ENCODE measurements at regions not wholly inside any gene's neighbourhood (a gene's known extent, or its start where the extent isn't known, plus 50 kb on each side); places are given as distances from the start of the nearest gene placed in this dataset.
"Not testable (repeated sequence)": the region's sequence is repeated elsewhere in the genome, so short reads cannot be mapped to it uniquely, and the experiment has no call there.

GRCh38 chr4:18734405-18734804, 712.9 kb upstream of the LCORL start:
- H3K27me3 ChIP-seq (replicated peaks; ENCODE audit: control insufficient read depth, insufficient read depth, low read length): no peaks in the 10 kb centered on the region
- no peaks in the 10 kb centered on the region for H3K36me3 ChIP-seq (ENCODE audit: control insufficient read depth, insufficient read depth, low read length, severe bottlenecking)
- H3K9ac ChIP-seq (ENCODE audit: low read length): no peak overlapping the region
- no peak for DNase-seq (ENCODE audit: low read depth)
- no peak overlapping the region for H3K4me3 ChIP-seq (ENCODE audit: low read length)
- H3K9me3 ChIP-seq (ENCODE audit: control insufficient read depth, low read length): no peaks in the 10 kb centered on the region
- H3K4me1 ChIP-seq (ENCODE audit: control insufficient read depth, insufficient read depth, low read length): no peaks in the 10 kb centered on the region

- H3K27me3 ChIP-seq (replicated peaks; ENCODE audit: control insufficient read depth, insufficient read depth, low read length): no peaks in the 10 kb centered on the region
- H3K9ac ChIP-seq (ENCODE audit: low read length): no peak overlapping the region
- DNase-seq (ENCODE audit: low read depth): no peak
These were observed 712.4 kb upstream of the LCORL start for GRCh38 chr4:18733961-18734360.

GRCh38 chr4:18722748-18723191, 701.2 kb upstream of the LCORL start:
- H3K9ac ChIP-seq (ENCODE audit: low read length): no peak overlapping the region
- H3K4me3 ChIP-seq (ENCODE audit: low read length): no peak overlapping the region
- no peaks in the 10 kb centered on the region for H3K36me3 ChIP-seq (ENCODE audit: control insufficient read depth, insufficient read depth, low read length, severe bottlenecking)
- no peak for DNase-seq (ENCODE audit: low read depth)
- no peaks in the 10 kb centered on the region for H3K4me1 ChIP-seq (ENCODE audit: control insufficient read depth, insufficient read depth, low read length)
- no peaks in the 10 kb centered on the region for H3K27me3 ChIP-seq (replicated peaks; ENCODE audit: control insufficient read depth, insufficient read depth, low read length)
- peaks cover 7% of the 10 kb centered on the region for H3K9me3 ChIP-seq (ENCODE audit: control insufficient read depth, low read length)

More at GRCh38 chr4:18733961-18734360, 712.4 kb upstream of the LCORL start:
- Histone ChIP-seq H3K36me3 (ENCODE audit: control insufficient read depth, insufficient read depth, low read length, severe bottlenecking) (no peaks in the 10 kb centered on the region), H3K9me3 (ENCODE audit: control insufficient read depth, low read length) (no peaks in the 10 kb centered on the region), H3K4me1 (ENCODE audit: control insufficient read depth, insufficient read depth, low read length) (no peaks in the 10 kb centered on the region), H3K4me3 (ENCODE audit: low read length) (no peak overlapping the region)

GRCh38 chr4:18698119-18698883, 676.7 kb upstream of the LCORL start:
- Histone ChIP-seq H3K9me3 (ENCODE audit: control insufficient read depth, low read length) (no peaks in the 10 kb centered on the region), H3K9ac (ENCODE audit: low read length) (no peak overlapping the region), H3K4me1 (ENCODE audit: control insufficient read depth, insufficient read depth, low read length) (no peaks in the 10 kb centered on the region), H3K27me3 (replicated peaks; ENCODE audit: control insufficient read depth, insufficient read depth, low read length) (peaks cover 19% of the 10 kb centered on the region), H3K36me3 (ENCODE audit: control insufficient read depth, insufficient read depth, low read length, severe bottlenecking) (no peaks in the 10 kb centered on the region), H3K4me3 (ENCODE audit: low read length) (no peak overlapping the region)
- no peak for DNase-seq (ENCODE audit: low read depth)

GRCh38 chr4:18695733-18696527, 674.4 kb upstream of the LCORL start:
- Histone ChIP-seq H3K4me1 (ENCODE audit: control insufficient read depth, insufficient read depth, low read length) (no peaks in the 10 kb centered on the region), H3K27me3 (replicated peaks; ENCODE audit: control insufficient read depth, insufficient read depth, low read length) (peaks cover 19% of the 10 kb centered on the region), H3K4me3 (ENCODE audit: low read length) (no peak overlapping the region), H3K9ac (ENCODE audit: low read length) (no peak overlapping the region), H3K9me3 (ENCODE audit: control insufficient read depth, low read length) (no peaks in the 10 kb centered on the region), H3K36me3 (ENCODE audit: control insufficient read depth, insufficient read depth, low read length, severe bottlenecking) (no peaks in the 10 kb centered on the region)
- DNase-seq (ENCODE audit: low read depth): no peak

GRCh38 chr4:18691431-18692200, 670.1 kb upstream of the LCORL start:
- Histone ChIP-seq H3K27me3 (replicated peaks; ENCODE audit: control insufficient read depth, insufficient read depth, low read length) (no peaks in the 10 kb centered on the region), H3K36me3 (ENCODE audit: control insufficient read depth, insufficient read depth, low read length, severe bottlenecking) (no peaks in the 10 kb centered on the region), H3K9ac (ENCODE audit: low read length) (no peak overlapping the region), H3K4me1 (ENCODE audit: control insufficient read depth, insufficient read depth, low read length) (no peaks in the 10 kb centered on the region), H3K4me3 (ENCODE audit: low read length) (no peak overlapping the region), H3K9me3 (ENCODE audit: control insufficient read depth, low read length) (no peaks in the 10 kb centered on the region)
- DNase-seq (ENCODE audit: low read depth): no peak

- Histone ChIP-seq H3K4me1 (ENCODE audit: control insufficient read depth, insufficient read depth, low read length) (no peaks in the 10 kb centered on the region), H3K27me3 (replicated peaks; ENCODE audit: control insufficient read depth, insufficient read depth, low read length) (no peaks in the 10 kb centered on the region), H3K36me3 (ENCODE audit: control insufficient read depth, insufficient read depth, low read length, severe bottlenecking) (no peaks in the 10 kb centered on the region), H3K9me3 (ENCODE audit: control insufficient read depth, low read length) (no peaks in the 10 kb centered on the region), H3K9ac (ENCODE audit: low read length) (no peak overlapping the region), H3K4me3 (ENCODE audit: low read length) (no peak overlapping the region)
- no peak for DNase-seq (ENCODE audit: low read depth)
These were observed 668.9 kb upstream of the LCORL start for GRCh38 chr4:18690291-18690955.

- no peaks in the 10 kb centered on the region for H3K4me1 ChIP-seq (ENCODE audit: control insufficient read depth, insufficient read depth, low read length)
- DNase-seq (ENCODE audit: low read depth): peak; percentile 87
- H3K27me3 ChIP-seq (replicated peaks; ENCODE audit: control insufficient read depth, insufficient read depth, low read length): no peaks in the 10 kb centered on the region
- H3K36me3 ChIP-seq (ENCODE audit: control insufficient read depth, insufficient read depth, low read length, severe bottlenecking): no peaks in the 10 kb centered on the region
- no peaks in the 10 kb centered on the region for H3K9me3 ChIP-seq (ENCODE audit: control insufficient read depth, low read length)
- no peak overlapping the region for H3K9ac ChIP-seq (ENCODE audit: low read length)
- H3K4me3 ChIP-seq (ENCODE audit: low read length): no peak overlapping the region
These were observed 668.0 kb upstream of the LCORL start for GRCh38 chr4:18689308-18690115.

- not testable (repeated sequence) for H3K4me1 ChIP-seq (ENCODE audit: control insufficient read depth, insufficient read depth, low read length); H3K9ac ChIP-seq (ENCODE audit: low read length); H3K4me3 ChIP-seq (ENCODE audit: low read length); DNase-seq (ENCODE audit: low read depth); H3K27me3 ChIP-seq (replicated peaks; ENCODE audit: control insufficient read depth, insufficient read depth, low read length); H3K9me3 ChIP-seq (ENCODE audit: control insufficient read depth, low read length); H3K36me3 ChIP-seq (ENCODE audit: control insufficient read depth, insufficient read depth, low read length, severe bottlenecking)
These were observed 666.8 kb upstream of the LCORL start for GRCh38 chr4:18688351-18688750.

GRCh38 chr4:18686338-18687037, 664.9 kb upstream of the LCORL start:
- H3K27me3 ChIP-seq (replicated peaks; ENCODE audit: control insufficient read depth, insufficient read depth, low read length): no peaks in the 10 kb centered on the region
- H3K4me1 ChIP-seq (ENCODE audit: control insufficient read depth, insufficient read depth, low read length): no peaks in the 10 kb centered on the region
- H3K9ac ChIP-seq (ENCODE audit: low read length): no peak overlapping the region
- DNase-seq (ENCODE audit: low read depth): no peak
- H3K4me3 ChIP-seq (ENCODE audit: low read length): no peak overlapping the region
- H3K9me3 ChIP-seq (ENCODE audit: control insufficient read depth, low read length): no peaks in the 10 kb centered on the region
- H3K36me3 ChIP-seq (ENCODE audit: control insufficient read depth, insufficient read depth, low read length, severe bottlenecking): no peaks in the 10 kb centered on the region
